GM12875 (cell line): ENCODE measurements at regions not wholly inside any gene's neighbourhood (a gene's known extent, or its start where the extent isn't known, plus 50 kb on each side); places are given as distances from the start of the nearest gene placed in this dataset.

Experiments
- H3K4me3 ChIP-seq: one replicate; pipeline ENCODE4 v1.5.1; 2011; ENCODE audit warnings: low read depth, low read length, control low read depth
- TF ChIP-seq, protein P1 (sequence below): IDR thresholded peaks from 2 replicates; pipeline ENCODE4 v1.5.1; 2011; ENCODE audit warnings: low read depth, mild to moderate bottlenecking, control low read depth, inconsistent platforms, low read length, moderate library complexity, borderline replicate concordance; ENCODE audit not compliant: insufficient read depth

DNA sequence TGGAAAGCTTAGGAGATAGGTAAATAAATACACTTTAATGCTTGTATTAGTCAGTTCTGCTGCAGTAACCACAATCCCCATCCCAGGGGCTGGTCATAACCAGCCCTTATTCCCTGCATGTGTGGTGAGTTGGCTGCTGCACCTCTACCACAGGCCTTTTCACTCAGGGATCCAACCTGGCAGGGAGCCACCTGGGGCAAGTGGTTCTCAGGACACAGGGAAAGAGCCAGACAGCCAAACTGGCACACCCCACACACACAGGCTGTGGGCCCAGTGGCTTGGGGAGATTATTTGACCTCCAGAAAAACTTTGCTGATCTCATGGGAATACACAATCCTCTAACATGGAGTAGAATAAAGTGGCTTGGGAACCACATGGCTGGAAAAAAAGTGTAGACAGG lies 400.0 kb upstream of the RNF32 start:
- TF ChIP-seq, protein P1, sequence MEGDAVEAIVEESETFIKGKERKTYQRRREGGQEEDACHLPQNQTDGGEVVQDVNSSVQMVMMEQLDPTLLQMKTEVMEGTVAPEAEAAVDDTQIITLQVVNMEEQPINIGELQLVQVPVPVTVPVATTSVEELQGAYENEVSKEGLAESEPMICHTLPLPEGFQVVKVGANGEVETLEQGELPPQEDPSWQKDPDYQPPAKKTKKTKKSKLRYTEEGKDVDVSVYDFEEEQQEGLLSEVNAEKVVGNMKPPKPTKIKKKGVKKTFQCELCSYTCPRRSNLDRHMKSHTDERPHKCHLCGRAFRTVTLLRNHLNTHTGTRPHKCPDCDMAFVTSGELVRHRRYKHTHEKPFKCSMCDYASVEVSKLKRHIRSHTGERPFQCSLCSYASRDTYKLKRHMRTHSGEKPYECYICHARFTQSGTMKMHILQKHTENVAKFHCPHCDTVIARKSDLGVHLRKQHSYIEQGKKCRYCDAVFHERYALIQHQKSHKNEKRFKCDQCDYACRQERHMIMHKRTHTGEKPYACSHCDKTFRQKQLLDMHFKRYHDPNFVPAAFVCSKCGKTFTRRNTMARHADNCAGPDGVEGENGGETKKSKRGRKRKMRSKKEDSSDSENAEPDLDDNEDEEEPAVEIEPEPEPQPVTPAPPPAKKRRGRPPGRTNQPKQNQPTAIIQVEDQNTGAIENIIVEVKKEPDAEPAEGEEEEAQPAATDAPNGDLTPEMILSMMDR, result no peak
- H3K4me3 ChIP-seq, result no peak overlapping the region

DNA sequence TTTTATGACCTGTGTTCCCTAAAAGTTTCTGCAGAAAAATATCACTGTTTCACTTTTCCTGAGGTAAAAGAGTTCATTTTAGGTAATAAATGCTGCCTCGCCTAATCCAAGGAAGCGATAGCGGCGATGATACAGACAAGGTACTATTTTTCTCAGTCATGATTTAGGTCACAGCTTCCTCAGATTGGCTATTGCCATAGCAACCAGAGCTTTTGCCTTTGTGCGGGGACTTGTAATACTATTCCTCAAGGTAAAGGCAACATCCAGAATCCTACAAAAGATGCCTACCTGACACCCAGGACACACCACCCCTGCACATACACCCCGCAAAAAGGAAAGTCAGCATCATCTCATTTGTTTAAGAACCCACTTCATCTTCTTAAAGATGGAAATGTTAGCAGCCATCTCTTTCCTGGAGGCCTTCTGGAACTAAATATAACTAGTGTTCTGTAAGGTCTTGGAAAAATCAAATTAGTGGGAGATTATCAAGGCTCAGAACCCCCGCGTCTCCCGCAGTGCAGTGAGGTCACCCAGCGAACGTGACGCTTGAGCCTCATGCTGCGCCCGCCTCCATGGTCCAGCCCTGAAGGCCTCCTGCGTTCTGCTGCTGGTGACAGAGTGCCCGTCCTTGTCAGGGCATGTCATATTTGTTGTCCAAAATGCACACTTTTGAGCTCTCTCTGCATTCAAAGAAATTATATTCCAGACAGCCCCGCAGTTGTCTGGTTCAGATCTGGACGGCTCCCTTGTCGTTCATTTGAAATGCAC lies 402.0 kb upstream of the RNF32 start:
- H3K4me3 ChIP-seq, result no peak overlapping the region
- TF ChIP-seq, protein P1, result no peak

DNA sequence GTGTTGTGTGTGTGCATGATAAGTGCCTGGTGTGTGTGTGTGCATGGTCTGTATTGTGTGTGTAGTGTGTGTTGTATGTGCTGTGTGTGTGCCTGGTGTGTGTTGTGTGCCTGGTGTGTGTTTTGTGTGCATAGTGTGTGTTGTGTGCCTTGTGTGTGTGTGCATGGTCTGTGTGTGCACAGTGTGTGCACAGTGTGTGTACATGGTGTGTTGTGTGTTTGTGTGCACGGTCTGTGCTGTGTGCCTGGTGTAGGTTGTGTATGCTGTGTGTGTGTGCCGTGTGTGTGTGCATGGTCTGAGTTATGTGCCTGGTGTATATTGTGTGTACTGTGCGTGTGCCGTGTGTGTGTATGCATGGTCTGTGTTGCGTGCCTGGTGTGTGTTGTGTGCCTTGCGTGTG lies 403.0 kb upstream of the RNF32 start:
- H3K4me3 ChIP-seq, result no peak overlapping the region
- TF ChIP-seq, protein P1, result no peak

DNA sequence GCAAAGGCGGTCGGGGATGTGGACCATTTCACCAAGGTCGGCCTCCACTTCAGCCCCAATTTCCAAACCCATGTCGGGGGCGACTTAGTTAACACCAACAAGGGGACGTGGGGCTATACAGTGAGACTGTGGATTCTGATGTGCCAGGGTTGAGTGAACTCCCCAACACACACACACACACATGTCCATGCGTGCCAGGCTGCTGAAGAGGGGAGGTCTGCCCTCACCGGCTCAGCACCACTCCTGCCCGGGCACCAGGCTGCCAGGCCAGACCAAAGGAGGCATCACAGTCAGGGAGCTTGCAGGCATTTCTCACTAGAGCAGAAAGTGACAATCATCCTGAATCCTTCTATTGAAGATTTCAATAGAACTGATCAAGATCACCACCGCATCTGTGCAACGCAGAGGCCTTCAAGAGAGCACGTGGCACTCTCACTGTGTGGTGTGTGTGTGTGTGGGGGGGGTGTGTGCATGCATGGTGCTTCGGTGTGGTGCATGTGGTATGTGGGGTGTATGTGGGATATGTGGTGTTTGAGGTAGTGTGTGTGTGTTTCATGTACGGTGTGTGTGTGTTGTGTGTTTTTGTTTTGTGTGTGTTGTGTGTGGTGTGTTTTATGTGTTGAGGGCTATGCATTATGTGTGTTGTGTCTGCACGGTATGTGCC lies 403.5 kb upstream of the RNF32 start:
- no peak overlapping the region for H3K4me3 ChIP-seq
- TF ChIP-seq, protein P1, result no peak

DNA sequence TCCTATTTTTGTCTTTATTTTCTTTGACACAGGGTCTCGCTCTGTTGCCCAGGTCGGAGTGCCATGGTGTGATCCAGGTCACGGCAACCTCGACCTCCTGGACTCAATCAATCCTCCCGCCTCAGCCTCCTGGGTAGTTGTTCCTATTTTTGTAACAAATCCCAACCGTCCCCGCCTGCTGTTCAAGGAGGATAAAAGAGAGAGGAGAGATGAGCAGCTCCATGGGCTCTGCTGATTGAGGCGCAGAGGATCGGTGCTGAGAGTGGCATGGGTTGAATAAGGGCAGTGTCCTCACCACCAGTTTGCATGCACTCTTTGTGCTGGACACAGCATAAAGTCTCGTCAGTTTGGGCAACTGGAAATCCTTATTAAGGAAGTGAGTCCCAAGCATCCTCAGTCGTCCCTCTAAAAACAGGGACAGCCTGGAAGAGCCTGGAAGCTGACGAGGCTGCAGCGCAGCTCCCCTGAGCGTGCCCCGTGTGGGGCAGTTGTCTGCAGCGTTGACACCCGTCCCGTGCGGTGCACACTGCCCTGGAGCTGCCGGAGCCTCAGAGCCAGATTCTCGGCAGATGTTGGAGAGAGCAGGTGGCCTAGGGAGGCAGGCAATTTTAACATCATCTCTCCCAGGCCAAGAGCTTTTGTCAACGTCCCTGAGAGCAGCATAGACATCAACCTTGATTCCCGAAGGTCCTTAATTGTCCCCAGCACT lies 404.2 kb upstream of the RNF32 start:
- TF ChIP-seq, protein P1, result no peak
- no peak overlapping the region for H3K4me3 ChIP-seq

- TF ChIP-seq, protein P1, result no peak
- H3K4me3 ChIP-seq, result no peak overlapping the region
These were observed 405.7 kb upstream of the RNF32 start for GRCh38 chr7:156234666-156235494.
